HEK293T (cell line): ENCODE measurements at regions not wholly inside any gene's neighbourhood (a gene's known extent, or its start where the extent isn't known, plus 50 kb on each side); places are given as distances from the start of the nearest gene placed in this dataset.

Experiments used
- BHLHE40 ChIP-seq: fragments of 450-650 bp; IDR thresholded peaks from 2 replicates; pipeline ENCODE4 v1.6.1; 2016; ENCODE audit warnings: mild to moderate bottlenecking, moderate library complexity, borderline replicate concordance
- CTBP1 ChIP-seq: fragments of 450-650 bp; IDR thresholded peaks from 2 replicates; pipeline ENCODE4 v1.6.1; 2016; ENCODE audit warnings: borderline replicate concordance
- ELF4 ChIP-seq: fragments of 450-650 bp; IDR thresholded peaks from 2 replicates; pipeline ENCODE4 v1.6.1; 2017; ENCODE audit warnings: antibody characterized with exemption
- FOXM1 ChIP-seq: fragments of 450-650 bp; IDR thresholded peaks from 2 replicates; pipeline ENCODE4 v1.6.1; 2017; ENCODE audit warnings: mild to moderate bottlenecking, borderline replicate concordance
- L3MBTL2 ChIP-seq: fragments of 450-650 bp; conservative IDR thresholded peaks from 2 replicates; pipeline ENCODE4 v1.6.1; 2016; ENCODE audit warnings: mild to moderate bottlenecking
- LEF1 ChIP-seq: fragments of 450-650 bp; IDR thresholded peaks from 2 replicates; pipeline ENCODE4 v1.6.1; 2017; ENCODE audit warnings: mild to moderate bottlenecking, borderline replicate concordance
- NFRKB ChIP-seq: fragments of 450-650 bp; IDR thresholded peaks from 2 replicates; pipeline ENCODE4 v1.6.1; 2016; ENCODE audit warnings: mild to moderate bottlenecking, moderate library complexity
- PKNOX1 ChIP-seq: fragments of 450-650 bp; IDR thresholded peaks from 2 replicates; pipeline ENCODE4 v1.6.1; 2016
- SP1 ChIP-seq: fragments of 450-650 bp; IDR thresholded peaks from 2 replicates; pipeline ENCODE4 v1.6.1; 2017
- SUZ12 ChIP-seq: fragments of 450-650 bp; IDR thresholded peaks from 2 replicates; pipeline ENCODE4 v1.6.1; 2016; ENCODE audit warnings: mild to moderate bottlenecking

DNA sequence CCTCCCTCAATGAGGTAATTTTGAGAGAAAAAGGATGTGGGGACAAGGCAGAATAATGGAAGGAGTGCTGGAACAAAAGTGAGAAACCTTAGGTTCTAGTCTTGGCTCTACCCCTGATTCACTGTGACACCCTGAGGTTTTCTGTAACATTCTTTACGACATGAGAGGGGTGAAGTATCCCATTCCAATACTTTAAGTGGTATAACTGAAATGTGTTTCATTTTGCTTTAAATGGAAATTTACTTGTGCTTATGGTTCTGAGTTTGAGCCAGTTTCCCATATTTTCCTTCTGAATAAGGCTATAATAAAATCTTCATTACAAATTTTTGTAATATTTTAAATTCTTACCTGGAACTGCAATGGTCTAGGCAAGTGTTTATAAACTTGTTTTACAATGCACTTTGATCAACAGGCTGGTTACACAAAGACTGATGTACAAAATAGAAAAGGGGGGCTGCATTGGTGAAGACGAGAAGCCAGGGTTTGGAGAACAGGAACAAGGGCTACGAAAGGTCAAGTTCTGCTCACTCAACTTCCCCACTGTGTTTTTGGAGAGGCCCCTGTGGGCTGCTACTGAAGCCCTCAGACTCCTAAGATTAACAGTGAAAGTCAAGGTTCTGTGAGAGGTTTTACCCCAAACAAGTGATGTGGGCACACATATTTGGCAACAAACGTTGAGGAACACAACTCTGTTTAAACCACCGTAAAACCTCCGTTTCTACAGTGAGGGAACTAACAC lies 171.9 kb upstream of the ELL2 start:
- TF ChIP-seq L3MBTL2 (no peak), NFRKB (no peak), ELF4 (no peak), FOXM1 (no peak), SP1 (no peak), LEF1 (no peak), PKNOX1 (no peak), SUZ12 (no peak), CTBP1 (no peak), BHLHE40 (no peak)
